Ishikawa (cell line): ENCODE measurements at regions not wholly inside any gene's neighbourhood (a gene's known extent, or its start where the extent isn't known, plus 50 kb on each side); places are given as distances from the start of the nearest gene placed in this dataset.

ENCODE experiments used
- CEBPB ChIP-seq: IDR thresholded peaks from 2 replicates; pipeline ENCODE4 v1.6.1; 2012
- CREB1 ChIP-seq: IDR thresholded peaks from 2 replicates; pipeline ENCODE4 v1.6.1; 2012; ENCODE audit warnings: low read depth
- EGR1 ChIP-seq: IDR thresholded peaks from 2 replicates; pipeline ENCODE4 v1.6.1; 2012
- EP300 ChIP-seq: IDR thresholded peaks from 2 replicates; pipeline ENCODE4 v1.6.1; 2012; ENCODE audit warnings: borderline replicate concordance
- FOXM1 ChIP-seq: IDR thresholded peaks from 2 replicates; pipeline ENCODE4 v1.6.1; 2012; ENCODE audit warnings: low read depth, borderline replicate concordance
- NFIC ChIP-seq: IDR thresholded peaks from 2 replicates; pipeline ENCODE4 v1.6.1; 2012
- RAD21 ChIP-seq: IDR thresholded peaks from 2 replicates; pipeline ENCODE4 v1.6.1; 2012; ENCODE audit warnings: low read depth
- TAF1 ChIP-seq: IDR thresholded peaks from 2 replicates; pipeline ENCODE4 v1.6.1; 2012; ENCODE audit warnings: low read depth, mild to moderate bottlenecking
- TCF12 ChIP-seq: IDR thresholded peaks from 2 replicates; pipeline ENCODE4 v1.6.1; 2012; ENCODE audit warnings: low read depth
- TEAD4 ChIP-seq: IDR thresholded peaks from 2 replicates; pipeline ENCODE4 v1.6.1; 2012
- YY1 ChIP-seq: IDR thresholded peaks from 2 replicates; pipeline ENCODE4 v1.6.1; 2012; ENCODE audit warnings: low read depth
- ZBTB7A ChIP-seq: IDR thresholded peaks from 2 replicates; pipeline ENCODE4 v1.6.1; 2012; ENCODE audit warnings: low read depth
- TF ChIP-seq, protein P1 (sequence below): IDR thresholded peaks from 2 replicates; pipeline ENCODE4 v1.6.1; 2012
- TF ChIP-seq, protein P2 (sequence below): IDR thresholded peaks from 2 replicates; pipeline ENCODE4 v1.6.1; 2012; ENCODE audit warnings: low read depth, mild to moderate bottlenecking
- TF ChIP-seq, protein P3 (sequence below): IDR thresholded peaks from 2 replicates; pipeline ENCODE4 v1.6.1; 2012

DNA sequence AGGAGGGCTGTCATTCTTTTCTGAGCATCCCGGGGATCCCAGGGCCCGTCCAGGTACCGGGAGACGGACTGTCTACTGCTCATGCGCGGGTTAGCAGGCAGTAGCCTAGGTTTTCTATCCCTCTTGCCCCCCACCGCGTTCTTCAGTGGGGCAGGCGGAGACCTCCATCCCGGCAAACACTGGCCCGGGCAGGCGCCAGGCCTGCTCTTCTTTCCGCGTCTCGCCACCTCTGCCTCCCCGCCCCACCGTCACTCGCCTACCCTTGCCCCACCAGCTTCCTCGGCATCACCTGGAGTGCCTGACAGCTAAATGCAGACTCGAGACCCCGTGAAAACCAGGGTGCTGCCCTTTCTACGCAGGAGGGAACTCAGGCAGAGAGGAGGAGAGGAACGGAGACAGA lies 1937.7 kb upstream of the DEFB115 start:
- no peak for TF ChIP-seq EP300
- no peak for TF ChIP-seq CEBPB
- TF ChIP-seq TCF12: no peak
- no peak for TF ChIP-seq TEAD4
- no peak for TF ChIP-seq TAF1
- no peak for TF ChIP-seq EGR1
- TF ChIP-seq NFIC: no peak
- no peak for TF ChIP-seq ZBTB7A
- no peak for TF ChIP-seq YY1
- TF ChIP-seq CREB1: no peak
- TF ChIP-seq, protein P1, sequence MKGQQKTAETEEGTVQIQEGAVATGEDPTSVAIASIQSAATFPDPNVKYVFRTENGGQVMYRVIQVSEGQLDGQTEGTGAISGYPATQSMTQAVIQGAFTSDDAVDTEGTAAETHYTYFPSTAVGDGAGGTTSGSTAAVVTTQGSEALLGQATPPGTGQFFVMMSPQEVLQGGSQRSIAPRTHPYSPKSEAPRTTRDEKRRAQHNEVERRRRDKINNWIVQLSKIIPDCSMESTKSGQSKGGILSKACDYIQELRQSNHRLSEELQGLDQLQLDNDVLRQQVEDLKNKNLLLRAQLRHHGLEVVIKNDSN: no peak
- TF ChIP-seq FOXM1: no peak
- TF ChIP-seq, protein P2, sequence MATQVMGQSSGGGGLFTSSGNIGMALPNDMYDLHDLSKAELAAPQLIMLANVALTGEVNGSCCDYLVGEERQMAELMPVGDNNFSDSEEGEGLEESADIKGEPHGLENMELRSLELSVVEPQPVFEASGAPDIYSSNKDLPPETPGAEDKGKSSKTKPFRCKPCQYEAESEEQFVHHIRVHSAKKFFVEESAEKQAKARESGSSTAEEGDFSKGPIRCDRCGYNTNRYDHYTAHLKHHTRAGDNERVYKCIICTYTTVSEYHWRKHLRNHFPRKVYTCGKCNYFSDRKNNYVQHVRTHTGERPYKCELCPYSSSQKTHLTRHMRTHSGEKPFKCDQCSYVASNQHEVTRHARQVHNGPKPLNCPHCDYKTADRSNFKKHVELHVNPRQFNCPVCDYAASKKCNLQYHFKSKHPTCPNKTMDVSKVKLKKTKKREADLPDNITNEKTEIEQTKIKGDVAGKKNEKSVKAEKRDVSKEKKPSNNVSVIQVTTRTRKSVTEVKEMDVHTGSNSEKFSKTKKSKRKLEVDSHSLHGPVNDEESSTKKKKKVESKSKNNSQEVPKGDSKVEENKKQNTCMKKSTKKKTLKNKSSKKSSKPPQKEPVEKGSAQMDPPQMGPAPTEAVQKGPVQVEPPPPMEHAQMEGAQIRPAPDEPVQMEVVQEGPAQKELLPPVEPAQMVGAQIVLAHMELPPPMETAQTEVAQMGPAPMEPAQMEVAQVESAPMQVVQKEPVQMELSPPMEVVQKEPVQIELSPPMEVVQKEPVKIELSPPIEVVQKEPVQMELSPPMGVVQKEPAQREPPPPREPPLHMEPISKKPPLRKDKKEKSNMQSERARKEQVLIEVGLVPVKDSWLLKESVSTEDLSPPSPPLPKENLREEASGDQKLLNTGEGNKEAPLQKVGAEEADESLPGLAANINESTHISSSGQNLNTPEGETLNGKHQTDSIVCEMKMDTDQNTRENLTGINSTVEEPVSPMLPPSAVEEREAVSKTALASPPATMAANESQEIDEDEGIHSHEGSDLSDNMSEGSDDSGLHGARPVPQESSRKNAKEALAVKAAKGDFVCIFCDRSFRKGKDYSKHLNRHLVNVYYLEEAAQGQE: no peak
- TF ChIP-seq, protein P3, sequence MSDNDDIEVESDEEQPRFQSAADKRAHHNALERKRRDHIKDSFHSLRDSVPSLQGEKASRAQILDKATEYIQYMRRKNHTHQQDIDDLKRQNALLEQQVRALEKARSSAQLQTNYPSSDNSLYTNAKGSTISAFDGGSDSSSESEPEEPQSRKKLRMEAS: no peak
- TF ChIP-seq RAD21: no peak

DNA sequence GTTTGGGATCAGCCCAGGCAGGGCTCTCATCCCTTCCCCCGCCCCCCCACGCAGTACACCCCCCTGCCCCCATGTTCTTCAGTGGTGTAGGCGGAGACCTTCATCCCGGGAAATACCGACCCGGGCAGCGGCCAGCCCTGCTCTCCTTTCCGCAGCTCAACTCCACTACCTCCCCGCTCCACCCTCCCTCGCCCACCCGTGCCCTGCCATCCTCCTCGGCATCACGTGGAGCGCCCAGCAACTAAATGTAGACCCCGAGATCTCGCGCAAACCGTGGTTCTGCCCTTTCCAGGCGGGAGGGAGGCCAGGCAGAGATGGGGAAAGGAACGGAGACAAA lies 1932.2 kb upstream of the DEFB115 start:
- no peak for TF ChIP-seq NFIC
- TF ChIP-seq YY1: no peak
- TF ChIP-seq CREB1: no peak
- TF ChIP-seq TCF12: no peak
- no peak for TF ChIP-seq TAF1
- TF ChIP-seq, protein P2: no peak

DNA sequence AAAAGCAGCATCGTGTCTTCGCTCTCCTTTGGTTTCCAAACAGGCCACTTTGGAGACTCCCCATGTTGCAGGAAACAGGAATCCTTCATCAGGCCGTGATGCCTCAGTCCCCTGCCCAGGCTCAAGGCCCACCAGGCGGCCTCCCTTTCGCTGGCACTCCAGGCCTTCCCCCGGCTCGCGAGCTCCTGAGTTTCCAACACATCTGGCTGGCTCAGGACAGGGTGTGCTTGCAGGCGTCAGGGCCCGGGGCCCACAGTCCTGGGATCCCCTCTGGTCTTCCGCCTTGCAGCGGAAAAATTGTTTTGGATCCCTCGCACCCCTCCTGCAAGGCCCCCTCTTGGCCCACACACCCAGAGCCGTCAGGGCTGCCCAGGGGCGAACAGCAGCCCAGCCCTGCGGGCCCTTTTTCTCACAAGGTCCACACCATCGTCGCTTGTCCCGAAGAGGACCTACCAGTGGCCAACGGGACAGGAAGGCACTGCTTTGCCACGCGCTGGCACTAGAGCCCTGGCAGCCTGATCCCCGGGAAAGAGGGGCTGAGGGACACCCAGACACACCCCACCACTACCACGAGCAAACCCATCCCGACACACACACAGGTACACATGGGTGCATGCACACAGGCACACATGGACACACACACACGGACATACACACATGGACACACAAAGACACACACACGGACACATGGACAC lies 1930.9 kb upstream of the DEFB115 start:
- TF ChIP-seq, protein P1: no peak
- TF ChIP-seq CREB1 (no peak), EP300 (no peak), RAD21 (no peak), FOXM1 (no peak), TAF1 (no peak), TCF12 (no peak), NFIC (no peak), ZBTB7A (no peak)
- TF ChIP-seq, protein P2: no peak

DNA sequence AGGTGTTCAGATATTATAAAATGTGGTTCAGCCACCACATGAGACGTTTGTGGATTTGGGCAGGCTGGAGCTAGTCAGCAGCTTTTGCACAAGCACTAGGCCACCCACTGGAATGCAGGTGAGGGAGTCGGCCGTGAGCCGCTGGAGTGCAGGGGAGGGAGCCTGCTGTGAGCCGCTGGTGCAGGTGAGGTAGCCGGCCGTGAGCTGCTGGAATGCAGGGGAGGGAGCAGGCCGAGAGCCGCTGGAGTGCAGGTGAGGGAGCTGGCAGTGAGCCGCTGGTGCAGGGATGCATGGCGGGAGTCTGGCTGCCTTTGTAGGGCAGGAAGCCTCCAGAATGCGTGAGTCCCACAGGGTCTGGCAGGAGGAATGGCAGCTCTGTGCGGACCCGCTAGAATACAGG lies 1907.6 kb upstream of the DEFB115 start:
- TF ChIP-seq EGR1 (no peak), YY1 (no peak), TCF12 (no peak), NFIC (no peak), RAD21 (no peak), TEAD4 (no peak), CREB1 (no peak), CEBPB (no peak), TAF1 (no peak), EP300 (no peak), ZBTB7A (no peak), FOXM1 (no peak)
- TF ChIP-seq, protein P2: no peak
- TF ChIP-seq, protein P1: no peak
- TF ChIP-seq, protein P3: no peak
